Mammary epithelial cell (primary cell): ENCODE measurements at regions not wholly inside any gene's neighbourhood (a gene's known extent, or its start where the extent isn't known, plus 50 kb on each side); places are given as distances from the start of the nearest gene placed in this dataset.

Experiments
- CTCF ChIP-seq, 2 donors: IDR thresholded peaks in 1 of 2; conservative IDR thresholded peaks in 1 of 2; 2 replicates each; pipeline ENCODE4 v1.5.1; 2011 to 2012; ENCODE audit warnings: inconsistent platforms in 2 of 2, low read length in 2 of 2, mild to moderate bottlenecking in 2 of 2, control low read depth in 1 of 2, low read depth in 1 of 2; ENCODE audit not compliant: insufficient read depth in 1 of 2; ENCODE audit errors: extremely low read depth in 1 of 2
- EZH2 ChIP-seq: IDR thresholded peaks from 2 replicates; pipeline ENCODE4 v1.6.1; 2012; ENCODE audit warnings: low read length, inconsistent platforms, borderline replicate concordance

- TF ChIP-seq CTCF (conservative IDR thresholded peaks at IDR 0.05 in 1 of 2, IDR thresholded peaks at IDR 0.05 in 1 of 2; ENCODE audit: extremely low read depth in 1 of 2, insufficient read depth in 1 of 2, low read depth in 1 of 2, low read length in 2 of 2) (no peak), EZH2 (no peak)
Measured at GRCh38 chr14:42980419-42980818, 1373.7 kb downstream of the LRFN5 start.
